HCT116 (cell line): ENCODE measurements at regions not wholly inside any gene's neighbourhood (a gene's known extent, or its start where the extent isn't known, plus 50 kb on each side); places are given as distances from the start of the nearest gene placed in this dataset.

Experiments
- ATAC-seq: fragments of 200-7000 bp; cut with Tn5 transposase; 2 replicates; pipeline ENCODE4 v1.9.1; 2020; ENCODE audit warnings: mild to moderate bottlenecking, moderate library complexity
- BruUV-seq: library from RNA; stranded (reverse); fragments of 400-500 nt; replicated peaks from 2 replicates; lab custom pipeline; 2021; lab: Mats Ljungman, UMichigan
- CTCF ChIA-PET: fragments of 300-600 bp; sonication (Branson Sonifier 250); formaldehyde crosslinking; loops from one replicate; lab custom pipeline; 2021; ENCODE audit warnings: antibody characterized with exemption; lab: Charles Lee
- POLR2A ChIA-PET: fragments of 300-600, 350-600 bp; sonication (Branson Sonifier 250); formaldehyde crosslinking; loops from one replicate; lab custom pipeline; 2021; ENCODE audit warnings: antibody characterized with exemption; lab: Charles Lee
- RAD21 ChIA-PET, 2 experiments: fragments of 300-600 bp; sonication (Branson Sonifier 250); formaldehyde crosslinking; loops; one replicate each; lab custom pipeline; 2023; ENCODE audit warnings: low total read pairs in 2 of 2; ENCODE audit not compliant: uncharacterized antibody in 2 of 2, unreplicated experiment in 2 of 2, low non-redundant PET in 1 of 2; lab: Charles Lee
- DNase-seq: peaks from one replicate; pipeline ENCODE4 v3.0.0-alpha.2; 2010; ENCODE audit warnings: low read depth, low spot score
- H2AFZ ChIP-seq: fragments of 200-600 bp; shearing (Covaris generic), sonication (generic); 2 replicates; pipeline ENCODE4 v1.6.1; 2017; ENCODE audit warnings: low read depth, mixed run types, mixed read lengths, antibody characterized with exemption, low read length; ENCODE audit not compliant: poor library complexity, severe bottlenecking
- H3K27ac ChIP-seq: 2 replicates; pipeline ENCODE4 v1.5.1; 2012; ENCODE audit warnings: low read depth, low read length
- H3K27me3 ChIP-seq: fragments of 200-600 bp; sonication (generic); 2 replicates; pipeline ENCODE4 v1.6.1; 2016; ENCODE audit warnings: mixed run types, low read length, mixed read lengths; ENCODE audit not compliant: insufficient read depth
- H3K36me3 ChIP-seq, 2 experiments: fragments of 200-500 bp in 1 of 2; fragments of 200-600 bp in 1 of 2; sonication (Bioruptor generic) in 1 of 2; sonication (generic) in 1 of 2; 2 replicates each; pipeline versions ENCODE4 v1.5.1 to v1.6.1; 2014 to 2016; ENCODE audit warnings: low read length in 2 of 2, inconsistent platforms in 1 of 2, mixed read lengths in 1 of 2, mixed run types in 1 of 2; ENCODE audit not compliant: insufficient read depth in 2 of 2, control insufficient read depth in 1 of 2
- H3K4me1 ChIP-seq, 2 experiments: fragments of 200-600 bp in 1 of 2; sonication (generic) in 1 of 2; 2 replicates each; pipeline versions ENCODE4 v1.5.1 to v1.6.1; 2012 to 2017; ENCODE audit warnings: low read length in 2 of 2, inconsistent platforms in 1 of 2, mild to moderate bottlenecking in 1 of 2, mixed read lengths in 1 of 2, mixed run types in 1 of 2, moderate library complexity in 1 of 2; ENCODE audit not compliant: insufficient read depth in 2 of 2, control insufficient read depth in 1 of 2
- H3K4me2 ChIP-seq: fragments of 200-600 bp; sonication (generic); 2 replicates; pipeline ENCODE4 v1.6.1; 2017; ENCODE audit warnings: mixed run types, low read length, mixed read lengths
- H3K4me3 ChIP-seq, 2 experiments: fragments of 200-600 bp in 1 of 2; sonication (generic) in 1 of 2; replicated peaks in 1 of 2; 2 replicates each; pipeline ENCODE4 v1.5.1; 2011 to 2016; ENCODE audit warnings: low read length in 2 of 2, control low read depth in 1 of 2, low read depth in 1 of 2, mild to moderate bottlenecking in 1 of 2, mixed read lengths in 1 of 2, mixed run types in 1 of 2
- H3K79me2 ChIP-seq: fragments of 200-600 bp; sonication (generic); 2 replicates; pipeline ENCODE4 v1.6.1; 2017; ENCODE audit warnings: mild to moderate bottlenecking, mixed run types, low read length, moderate library complexity, mixed read lengths; ENCODE audit not compliant: insufficient read depth
- H3K9ac ChIP-seq: fragments of 200-600 bp; sonication (generic); 2 replicates; pipeline ENCODE4 v1.6.1; 2016; ENCODE audit warnings: low read length, mixed read lengths
- H3K9me2 ChIP-seq: fragments of 200-600 bp; sonication (generic), shearing (Covaris generic); 2 replicates; pipeline ENCODE4 v1.6.1; 2017; ENCODE audit warnings: mixed run types, mild to moderate bottlenecking, moderate library complexity; ENCODE audit not compliant: insufficient read depth
- H3K9me3 ChIP-seq, 2 experiments: fragments of 200-500 bp in 1 of 2; fragments of 200-600 bp in 1 of 2; sonication (Bioruptor generic) in 1 of 2; sonication (generic) in 1 of 2; 2 replicates each; pipeline ENCODE4 v1.6.1; 2014 to 2017; ENCODE audit warnings: low read length in 2 of 2, mixed read lengths in 2 of 2, inconsistent platforms in 1 of 2, low read depth in 1 of 2, mild to moderate bottlenecking in 1 of 2, mixed run types in 1 of 2, moderate library complexity in 1 of 2; ENCODE audit not compliant: control insufficient read depth in 1 of 2, insufficient read depth in 1 of 2
- H4K20me1 ChIP-seq: fragments of 200-600 bp; sonication (generic), shearing (Covaris generic); 2 replicates; pipeline ENCODE4 v1.6.1; 2017; ENCODE audit warnings: mixed run types, mild to moderate bottlenecking, moderate library complexity; ENCODE audit not compliant: insufficient read depth
- CBX3 ChIP-seq: IDR thresholded peaks from 2 replicates; pipeline ENCODE4 v1.6.1; 2012; ENCODE audit warnings: low read depth
- CEBPB ChIP-seq: IDR thresholded peaks from 2 replicates; pipeline ENCODE4 v1.6.1; 2012; ENCODE audit warnings: low read depth
- EGR1 ChIP-seq: IDR thresholded peaks from 2 replicates; pipeline ENCODE4 v1.6.1; 2012; ENCODE audit warnings: low read depth
- EZH2 ChIP-seq: fragments of 200-600 bp; sonication (generic); IDR thresholded peaks from 2 replicates; pipeline ENCODE4 v1.6.1; 2017; ENCODE audit warnings: antibody characterized with exemption, mixed run types
- EZH2phosphoT487 ChIP-seq: fragments of 200-600 bp; IDR thresholded peaks from 2 replicates; pipeline ENCODE4 v1.6.1; 2018; ENCODE audit warnings: antibody characterized with exemption, borderline replicate concordance
- FOSL1 ChIP-seq: IDR thresholded peaks from 2 replicates; pipeline ENCODE4 v1.6.1; 2012; ENCODE audit warnings: low read depth
- POLR2A ChIP-seq: IDR thresholded peaks from 2 replicates; pipeline ENCODE4 v1.7.0; 2011; ENCODE audit warnings: borderline replicate concordance; ENCODE audit not compliant: insufficient read depth, insufficient read length; ENCODE audit errors: extremely low read depth
- POLR2AphosphoS5 ChIP-seq: IDR thresholded peaks from 2 replicates; pipeline ENCODE4 v1.6.1; 2011; ENCODE audit warnings: mild to moderate bottlenecking, low read depth, low read length, moderate library complexity
- SRF ChIP-seq: IDR thresholded peaks from 2 replicates; pipeline ENCODE4 v1.6.1; 2012; ENCODE audit warnings: low read depth
- TCF7L2 ChIP-seq: IDR thresholded peaks from 2 replicates; pipeline ENCODE4 v1.7.0; 2011; ENCODE audit warnings: borderline replicate concordance, inconsistent platforms; ENCODE audit not compliant: insufficient read depth, insufficient read length; ENCODE audit errors: extremely low read depth
- ZBTB33 ChIP-seq: IDR thresholded peaks from 2 replicates; pipeline ENCODE4 v1.6.1; 2011; ENCODE audit warnings: mild to moderate bottlenecking, low read length, moderate library complexity; ENCODE audit not compliant: insufficient replicate concordance; ENCODE audit errors: extremely low read depth
- ZFX ChIP-seq: fragments of 450-650 bp; IDR thresholded peaks from 2 replicates; pipeline ENCODE4 v1.6.1; 2017
- intact Hi-C: fragments of 100-400 bp; cut with micrococcal nuclease; formaldehyde crosslinking; loops from 2 replicates; pipeline ENCODE4 v1.10.0; 2022
- TF ChIP-seq, protein P1 (sequence below): IDR thresholded peaks from 2 replicates; pipeline ENCODE4 v1.6.1; 2012; ENCODE audit warnings: low read depth

DNA sequence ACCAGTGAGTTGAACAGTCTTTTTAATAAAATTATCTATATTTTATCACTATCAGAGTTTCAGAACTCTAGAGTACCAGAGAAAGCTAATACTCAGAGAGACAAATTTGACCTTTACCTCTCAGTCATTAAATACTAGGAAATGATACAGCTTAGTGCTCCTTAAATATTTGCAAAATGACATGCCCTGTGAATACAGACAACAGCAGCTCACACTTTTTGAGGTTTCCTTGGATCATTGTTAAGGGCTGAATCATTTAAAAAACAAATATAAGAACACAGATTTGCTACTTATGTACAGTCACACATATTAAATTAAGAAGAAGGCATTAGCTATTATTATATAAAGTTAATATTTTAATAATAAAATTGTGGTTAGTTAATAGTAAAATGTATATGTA is 1158.7 kb upstream of the EYS start:
- H3K4me2 ChIP-seq = no peak overlapping the region
- intact Hi-C loops = no loop called here

More for the DNA sequence above, 1158.7 kb upstream of the EYS start:
- H2AFZ ChIP-seq = no peak overlapping the region
- no peak overlapping the region for H3K9ac ChIP-seq
- ChIA-PET CTCF (no interaction called here), POLR2A (no interaction called here), RAD21 (no interaction called here)
- no peak overlapping the region for H3K4me3 ChIP-seq
- no peak overlapping the region for H3K27ac ChIP-seq
- no peaks in the 10 kb centered on the region for H3K79me2 ChIP-seq
- BruUV-seq = no TSS peak
- no peak for TF ChIP-seq TCF7L2
- no peak for TF ChIP-seq EZH2
- TF ChIP-seq, protein P1, sequence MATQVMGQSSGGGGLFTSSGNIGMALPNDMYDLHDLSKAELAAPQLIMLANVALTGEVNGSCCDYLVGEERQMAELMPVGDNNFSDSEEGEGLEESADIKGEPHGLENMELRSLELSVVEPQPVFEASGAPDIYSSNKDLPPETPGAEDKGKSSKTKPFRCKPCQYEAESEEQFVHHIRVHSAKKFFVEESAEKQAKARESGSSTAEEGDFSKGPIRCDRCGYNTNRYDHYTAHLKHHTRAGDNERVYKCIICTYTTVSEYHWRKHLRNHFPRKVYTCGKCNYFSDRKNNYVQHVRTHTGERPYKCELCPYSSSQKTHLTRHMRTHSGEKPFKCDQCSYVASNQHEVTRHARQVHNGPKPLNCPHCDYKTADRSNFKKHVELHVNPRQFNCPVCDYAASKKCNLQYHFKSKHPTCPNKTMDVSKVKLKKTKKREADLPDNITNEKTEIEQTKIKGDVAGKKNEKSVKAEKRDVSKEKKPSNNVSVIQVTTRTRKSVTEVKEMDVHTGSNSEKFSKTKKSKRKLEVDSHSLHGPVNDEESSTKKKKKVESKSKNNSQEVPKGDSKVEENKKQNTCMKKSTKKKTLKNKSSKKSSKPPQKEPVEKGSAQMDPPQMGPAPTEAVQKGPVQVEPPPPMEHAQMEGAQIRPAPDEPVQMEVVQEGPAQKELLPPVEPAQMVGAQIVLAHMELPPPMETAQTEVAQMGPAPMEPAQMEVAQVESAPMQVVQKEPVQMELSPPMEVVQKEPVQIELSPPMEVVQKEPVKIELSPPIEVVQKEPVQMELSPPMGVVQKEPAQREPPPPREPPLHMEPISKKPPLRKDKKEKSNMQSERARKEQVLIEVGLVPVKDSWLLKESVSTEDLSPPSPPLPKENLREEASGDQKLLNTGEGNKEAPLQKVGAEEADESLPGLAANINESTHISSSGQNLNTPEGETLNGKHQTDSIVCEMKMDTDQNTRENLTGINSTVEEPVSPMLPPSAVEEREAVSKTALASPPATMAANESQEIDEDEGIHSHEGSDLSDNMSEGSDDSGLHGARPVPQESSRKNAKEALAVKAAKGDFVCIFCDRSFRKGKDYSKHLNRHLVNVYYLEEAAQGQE = no peak
- TF ChIP-seq EZH2phosphoT487 = no peak
- no peak for TF ChIP-seq POLR2AphosphoS5
- no peak for TF ChIP-seq SRF
- TF ChIP-seq ZFX = no peak
- TF ChIP-seq FOSL1 = no peak
- no peak for TF ChIP-seq EGR1
- TF ChIP-seq CEBPB = no peak
- no peak for TF ChIP-seq POLR2A
- TF ChIP-seq CBX3 = no peak
- no peak for TF ChIP-seq ZBTB33
- H3K36me3 ChIP-seq = no peaks in the 10 kb centered on the region
- H4K20me1 ChIP-seq = no peaks in the 10 kb centered on the region
- H3K9me2 ChIP-seq = no peaks in the 10 kb centered on the region
- peaks cover 8% of the 10 kb centered on the region in 2 experiments; a peak in 2 of 4 replicates for H3K9me3 ChIP-seq
- H3K27me3 ChIP-seq = no peaks in the 10 kb centered on the region
- H3K4me1 ChIP-seq = no peaks in the 10 kb centered on the region
- DNase-seq = no peak
- ATAC-seq = no peak
